ENCODE measurements at regions not wholly inside any gene's neighbourhood (a gene's known extent, or its start where the extent isn't known, plus 50 kb on each side); places are given as distances from the start of the nearest gene placed in this dataset.

GRCh38 chr12:25005376-25005775 lies 56.5 kb upstream of the BCAT1 start:
- peak in 1 of 5 experiments; percentile 5 for DNase-seq

- no peak for DNase-seq
Measured at GRCh38 chr12:25004447-25004846, 55.5 kb upstream of the BCAT1 start.

- no peak for DNase-seq
Measured at GRCh38 chr12:25001311-25001710, 52.4 kb upstream of the BCAT1 start.

Data from T-helper 2 cell (primary cell).